OCI-LY7 (cell line): ENCODE measurements at regions not wholly inside any gene's neighbourhood (a gene's known extent, or its start where the extent isn't known, plus 50 kb on each side); places are given as distances from the start of the nearest gene placed in this dataset.

Experiments
- BruUV-seq: library from RNA; stranded (reverse); fragments of 400-500 nt; replicated peaks from 2 replicates; lab custom pipeline; 2021; lab: Mats Ljungman, UMichigan
- CTCF ChIA-PET: fragments of 300-600 bp; sonication (Branson Sonifier 250); formaldehyde crosslinking; loops from one replicate; lab custom pipeline; 2022; ENCODE audit warnings: antibody characterized with exemption; ENCODE audit not compliant: unreplicated experiment; lab: Charles Lee
- POLR2A ChIA-PET: fragments of 300-600 bp; sonication (Branson Sonifier 250); formaldehyde crosslinking; loops from one replicate; lab custom pipeline; 2022; ENCODE audit warnings: antibody characterized with exemption; lab: Charles Lee
- DNase-seq: peaks from one replicate; pipeline ENCODE4 v3.0.0-alpha.2; 2015; ENCODE audit warnings: low spot score
- H2AFZ ChIP-seq: fragments of 200-600 bp; sonication (generic), shearing (Covaris generic); 2 replicates; pipeline ENCODE4 v1.6.1; 2014; ENCODE audit warnings: mild to moderate bottlenecking, antibody characterized with exemption, low read length, moderate library complexity
- H3K27ac ChIP-seq: fragments of 200-600 bp; sonication (generic); 2 replicates; pipeline ENCODE4 v1.5.1; 2014; ENCODE audit warnings: mixed run types, low read depth, mild to moderate bottlenecking, moderate library complexity, low read length, inconsistent platforms; ENCODE audit not compliant: poor library complexity, severe bottlenecking
- H3K36me3 ChIP-seq: fragments of 200-600 bp; sonication (generic); 2 replicates; pipeline ENCODE4 v1.6.1; 2014; ENCODE audit warnings: mild to moderate bottlenecking, antibody characterized with exemption, low read length, moderate library complexity, mixed read lengths; ENCODE audit not compliant: insufficient read depth
- H3K4me1 ChIP-seq: fragments of 200-600 bp; sonication (generic); 2 replicates; pipeline ENCODE4 v1.5.1; 2014; ENCODE audit warnings: mild to moderate bottlenecking, low read length; ENCODE audit not compliant: insufficient read depth, poor library complexity, severe bottlenecking
- H3K4me2 ChIP-seq: fragments of 200-600 bp; sonication (generic); 2 replicates; pipeline ENCODE4 v1.6.1; 2014; ENCODE audit warnings: mild to moderate bottlenecking, low read length
- H3K4me3 ChIP-seq: fragments of 200-600 bp; sonication (generic); 2 replicates; pipeline ENCODE4 v1.5.1; 2014; ENCODE audit warnings: mild to moderate bottlenecking, low read depth, low read length; ENCODE audit not compliant: poor library complexity, severe bottlenecking
- H3K79me2 ChIP-seq: fragments of 200-600 bp; sonication (generic); 2 replicates; pipeline ENCODE4 v1.6.1; 2016; ENCODE audit warnings: low read depth, mild to moderate bottlenecking, low read length, moderate library complexity, mixed read lengths; ENCODE audit not compliant: insufficient read depth
- H3K9me2 ChIP-seq: fragments of 200-600 bp; sonication (generic); 2 replicates; pipeline ENCODE4 v1.6.1; 2016; ENCODE audit warnings: mild to moderate bottlenecking, low read length, mixed read lengths; ENCODE audit not compliant: insufficient read depth
- H3K9me3 ChIP-seq: fragments of 200-600 bp; sonication (generic); 2 replicates; pipeline ENCODE4 v1.6.1; 2014; ENCODE audit warnings: mild to moderate bottlenecking, mixed run types, low read length, mixed read lengths
- H4K20me1 ChIP-seq: fragments of 200-600 bp; sonication (generic); 2 replicates; pipeline ENCODE4 v1.6.1; 2014; ENCODE audit warnings: mild to moderate bottlenecking, antibody characterized with exemption, low read length, moderate library complexity, mixed read lengths; ENCODE audit not compliant: insufficient read depth
- EZH2phosphoT487 ChIP-seq: fragments of 200-600 bp; sonication (generic); IDR thresholded peaks from 2 replicates; pipeline ENCODE4 v1.6.1; 2018; ENCODE audit warnings: low read depth, borderline replicate concordance, mild to moderate bottlenecking, mixed run types, antibody characterized with exemption, low read length, moderate library complexity, mixed read lengths
- intact Hi-C: fragments of 100-400 bp; cut with micrococcal nuclease; formaldehyde crosslinking; loops from one replicate; pipeline ENCODE4 v1.10.0; 2022; ENCODE audit not compliant: unreplicated experiment
- TF ChIP-seq, protein P1 (sequence below): fragments of 200-600 bp; sonication (generic); conservative IDR thresholded peaks from 2 replicates; pipeline ENCODE4 v1.5.1; 2014; ENCODE audit warnings: mild to moderate bottlenecking, antibody characterized with exemption, low read length, moderate library complexity, mixed read lengths

DNA sequence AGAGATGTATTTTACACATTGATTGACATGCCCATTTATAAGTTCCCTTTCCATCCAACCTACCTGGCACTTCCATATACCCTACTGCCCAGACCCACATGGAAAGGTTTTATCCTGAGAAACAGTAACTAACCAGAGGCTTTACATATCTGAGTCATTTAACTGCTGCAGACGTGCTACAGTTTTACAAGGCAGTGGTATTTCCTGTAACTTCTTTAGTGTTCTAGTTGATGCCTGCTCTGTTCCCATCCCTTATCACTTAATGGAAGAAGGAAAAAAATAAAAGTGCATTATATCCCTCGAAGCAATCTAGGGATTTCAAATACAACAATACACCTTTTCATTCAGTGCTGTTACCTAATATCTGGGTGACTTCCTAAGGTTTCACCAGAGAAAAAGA is 107.1 kb downstream of the TMCO5A start:
- Histone ChIP-seq H3K9me3 (no peaks in the 10 kb centered on the region), H4K20me1 (no peaks in the 10 kb centered on the region), H3K4me3 (no peak overlapping the region), H3K4me1 (peaks cover 6% of the 10 kb centered on the region), H3K4me2 (no peak overlapping the region), H3K36me3 (no peaks in the 10 kb centered on the region), H3K79me2 (no peaks in the 10 kb centered on the region), H2AFZ (no peak overlapping the region), H3K27ac (no peak overlapping the region), H3K9me2 (no peaks in the 10 kb centered on the region)
- DNase-seq: no peak
- no TSS peak for BruUV-seq
- ChIA-PET CTCF (no interaction called here), POLR2A (interaction anchor here (1.4 kb wide), 1 partner anchor 44 kb away, joined by 3 read pairs; no protein-coding TSS in a partner anchor)
- intact Hi-C loops: no loop called here
- no peak for TF ChIP-seq EZH2phosphoT487
- TF ChIP-seq, protein P1, sequence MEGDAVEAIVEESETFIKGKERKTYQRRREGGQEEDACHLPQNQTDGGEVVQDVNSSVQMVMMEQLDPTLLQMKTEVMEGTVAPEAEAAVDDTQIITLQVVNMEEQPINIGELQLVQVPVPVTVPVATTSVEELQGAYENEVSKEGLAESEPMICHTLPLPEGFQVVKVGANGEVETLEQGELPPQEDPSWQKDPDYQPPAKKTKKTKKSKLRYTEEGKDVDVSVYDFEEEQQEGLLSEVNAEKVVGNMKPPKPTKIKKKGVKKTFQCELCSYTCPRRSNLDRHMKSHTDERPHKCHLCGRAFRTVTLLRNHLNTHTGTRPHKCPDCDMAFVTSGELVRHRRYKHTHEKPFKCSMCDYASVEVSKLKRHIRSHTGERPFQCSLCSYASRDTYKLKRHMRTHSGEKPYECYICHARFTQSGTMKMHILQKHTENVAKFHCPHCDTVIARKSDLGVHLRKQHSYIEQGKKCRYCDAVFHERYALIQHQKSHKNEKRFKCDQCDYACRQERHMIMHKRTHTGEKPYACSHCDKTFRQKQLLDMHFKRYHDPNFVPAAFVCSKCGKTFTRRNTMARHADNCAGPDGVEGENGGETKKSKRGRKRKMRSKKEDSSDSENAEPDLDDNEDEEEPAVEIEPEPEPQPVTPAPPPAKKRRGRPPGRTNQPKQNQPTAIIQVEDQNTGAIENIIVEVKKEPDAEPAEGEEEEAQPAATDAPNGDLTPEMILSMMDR: no peak

DNA sequence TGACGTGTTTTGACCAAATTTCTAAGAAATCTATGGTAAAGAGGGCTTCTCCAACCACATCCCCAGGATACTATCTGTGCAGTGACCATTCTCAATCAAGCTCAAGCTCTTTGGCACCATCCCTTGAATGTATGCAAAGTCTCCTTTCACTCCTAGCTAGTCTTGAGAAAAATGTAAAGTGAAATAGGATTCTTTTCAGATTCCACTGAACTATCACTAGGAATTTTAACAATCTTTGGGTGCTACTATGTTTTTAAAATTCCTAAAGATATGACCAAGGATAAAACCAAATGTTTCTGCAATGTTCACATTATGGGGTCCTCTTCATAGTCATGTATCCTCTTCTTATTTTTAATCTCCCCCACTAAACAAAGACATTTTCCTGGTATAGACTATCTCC is 107.8 kb downstream of the TMCO5A start:
- BruUV-seq: no TSS peak
- TF ChIP-seq, protein P1: no peak
- TF ChIP-seq EZH2phosphoT487: no peak
- CTCF ChIA-PET: no interaction called here

DNA sequence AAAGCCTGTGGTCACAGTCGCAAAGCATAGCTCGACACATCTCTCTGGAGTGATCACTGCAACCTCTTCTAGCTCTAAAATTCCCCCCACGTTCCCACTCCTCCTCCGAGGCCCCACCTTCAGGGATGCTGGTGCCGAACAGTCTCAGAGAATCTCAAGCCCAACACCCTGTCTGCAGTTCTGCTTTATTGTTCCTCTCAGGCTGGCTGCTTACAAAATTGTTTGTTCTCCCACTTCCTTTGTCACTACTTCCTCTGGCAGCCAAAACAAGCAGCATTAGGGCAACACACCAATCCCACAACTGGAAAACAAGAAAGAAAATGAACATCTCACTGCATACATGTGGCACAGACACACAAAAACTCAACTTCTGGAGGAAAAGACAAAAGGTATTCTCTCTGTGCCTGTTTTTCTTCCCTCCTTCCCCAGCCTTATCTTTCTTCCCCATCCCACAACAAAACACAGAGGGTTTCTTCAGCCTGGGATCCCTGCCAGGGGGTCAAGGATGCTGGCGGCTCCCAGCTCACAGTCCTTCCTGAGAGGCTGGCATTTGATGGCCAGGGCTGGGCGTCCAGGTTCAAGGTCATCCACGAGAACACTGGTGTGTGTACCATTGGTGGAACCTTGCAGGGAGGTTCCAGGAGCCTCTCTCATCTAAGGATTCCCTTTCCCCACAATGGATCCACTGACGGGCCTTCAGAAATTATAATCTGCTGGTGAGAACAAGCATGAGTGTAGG is 108.4 kb downstream of the TMCO5A start:
- no peaks in the 10 kb centered on the region for H3K9me2 ChIP-seq
- BruUV-seq: no TSS peak
- peaks cover 6% of the 10 kb centered on the region for H3K4me1 ChIP-seq
- no peaks in the 10 kb centered on the region for H3K79me2 ChIP-seq
- H3K27ac ChIP-seq: no peak overlapping the region
- intact Hi-C loops: no loop called here
- TF ChIP-seq, protein P1: no peak
- TF ChIP-seq EZH2phosphoT487: no peak
- no peaks in the 10 kb centered on the region for H3K36me3 ChIP-seq
- no peak overlapping the region for H2AFZ ChIP-seq
- DNase-seq: peak; percentile 2
- no peaks in the 10 kb centered on the region for H4K20me1 ChIP-seq
- POLR2A ChIA-PET: interaction anchor here (1.4 kb wide), 1 partner anchor 43 kb away, joined by 3 read pairs; no protein-coding TSS in a partner anchor
- CTCF ChIA-PET: no interaction called here
- H3K9me3 ChIP-seq: no peaks in the 10 kb centered on the region
- H3K4me2 ChIP-seq: no peak overlapping the region
- H3K4me3 ChIP-seq: no peak overlapping the region

More for the DNA sequence above, 107.8 kb downstream of the TMCO5A start:
- intact Hi-C loops: no loop called here
- DNase-seq: no peak
- H4K20me1 ChIP-seq: no peaks in the 10 kb centered on the region
- H3K4me1 ChIP-seq: peaks cover 6% of the 10 kb centered on the region
- H3K9me2 ChIP-seq: no peaks in the 10 kb centered on the region
- H3K4me2 ChIP-seq: no peak overlapping the region
- H2AFZ ChIP-seq: no peak overlapping the region
- POLR2A ChIA-PET: interaction anchor here (1.4 kb wide), 1 partner anchor 43 kb away, joined by 3 read pairs; no protein-coding TSS in a partner anchor
- H3K36me3 ChIP-seq: no peaks in the 10 kb centered on the region
- no peak overlapping the region for H3K4me3 ChIP-seq
- no peaks in the 10 kb centered on the region for H3K9me3 ChIP-seq
- H3K79me2 ChIP-seq: no peaks in the 10 kb centered on the region
- H3K27ac ChIP-seq: no peak overlapping the region
